Chondrocyte (in vitro differentiated cells): ENCODE measurements at regions not wholly inside any gene's neighbourhood (a gene's known extent, or its start where the extent isn't known, plus 50 kb on each side); places are given as distances from the start of the nearest gene placed in this dataset.

ENCODE experiments used
- DNase-seq: peaks from one replicate; pipeline ENCODE4 v3.0.0; 2021; ENCODE audit warnings: mixed read lengths, low spot score
- H3K27ac Mint-ChIP-seq: one replicate; pipeline ENCODE4 v1.8.0; 2021; ENCODE audit warnings: mild to moderate bottlenecking, moderate library complexity, mixed read lengths; ENCODE audit not compliant: unreplicated experiment
- H3K27me3 Mint-ChIP-seq: 2 replicates; pipeline ENCODE4 v1.8.0; 2021; ENCODE audit warnings: low read depth, mixed read lengths
- H3K36me3 Mint-ChIP-seq: 2 replicates; pipeline ENCODE4 v1.8.0; 2021; ENCODE audit warnings: low read depth, mixed read lengths
- H3K4me1 Mint-ChIP-seq: 2 replicates; pipeline ENCODE4 v1.8.0; 2021; ENCODE audit warnings: low read depth, mild to moderate bottlenecking, mixed read lengths
- H3K4me3 Mint-ChIP-seq: one replicate; pipeline ENCODE4 v1.8.0; 2021; ENCODE audit warnings: mild to moderate bottlenecking, moderate library complexity, mixed read lengths; ENCODE audit not compliant: unreplicated experiment
- H3K9me3 Mint-ChIP-seq: 2 replicates; pipeline ENCODE4 v1.8.0; 2021; ENCODE audit warnings: low read depth, mixed read lengths
- CTCF ChIP-seq: fragments of 200-600 bp; sonication (generic); IDR thresholded peaks from 2 replicates; pipeline ENCODE4 v1.5.0; 2021; ENCODE audit warnings: antibody characterized with exemption, mild to moderate bottlenecking, moderate library complexity

DNA sequence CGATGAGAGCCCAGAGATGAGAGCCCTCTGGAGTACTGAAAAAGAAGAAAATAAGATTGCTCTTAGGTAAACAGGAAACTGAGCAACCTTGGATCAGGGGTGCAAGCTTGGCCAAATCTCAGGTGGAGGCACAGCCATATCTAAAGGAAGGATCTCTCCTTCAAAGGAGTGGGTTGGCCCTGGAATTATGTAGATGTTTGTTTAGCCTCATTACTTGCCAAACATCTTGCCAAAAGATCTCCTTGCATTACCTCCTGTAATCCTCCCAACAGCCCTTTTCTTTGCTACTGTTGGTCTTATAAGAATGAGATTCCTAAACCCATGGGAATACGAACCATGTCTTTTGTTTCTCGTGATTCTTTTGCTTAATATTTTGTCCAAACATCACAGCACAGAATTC lies 332.6 kb upstream of the NCKAP5 start:
- no peak overlapping the region for H3K4me3 Mint-ChIP-seq
- no peaks in the 10 kb centered on the region for H3K9me3 Mint-ChIP-seq
- DNase-seq = no peak
- TF ChIP-seq CTCF = no peak
- no peak overlapping the region for H3K27ac Mint-ChIP-seq
- H3K36me3 Mint-ChIP-seq = no peaks in the 10 kb centered on the region
- H3K27me3 Mint-ChIP-seq = peaks cover 21% of the 10 kb centered on the region
- H3K4me1 Mint-ChIP-seq = no peaks in the 10 kb centered on the region

DNA sequence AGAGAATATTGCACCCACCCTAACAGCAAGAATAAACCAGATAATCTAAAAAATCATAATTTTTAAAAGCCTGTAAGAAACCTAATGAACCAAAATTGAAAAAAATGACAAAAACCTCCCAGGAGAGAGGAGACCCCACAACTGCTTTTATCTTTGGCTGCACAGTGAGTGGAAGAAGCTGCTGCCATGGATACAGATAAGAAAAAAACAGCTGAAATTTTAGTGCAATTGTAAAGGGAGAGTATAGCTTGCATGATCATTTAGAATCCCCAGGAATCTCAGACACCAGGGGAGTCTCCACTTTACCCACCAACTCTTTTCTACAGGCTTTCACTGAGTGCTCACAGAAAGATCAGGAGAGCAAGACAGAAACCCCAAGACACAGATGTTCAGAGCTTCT lies 338.1 kb upstream of the NCKAP5 start:
- Mint-ChIP-seq H3K27me3 (peaks cover 16% of the 10 kb centered on the region), H3K4me1 (no peaks in the 10 kb centered on the region), H3K9me3 (peaks cover 6% of the 10 kb centered on the region), H3K36me3 (no peaks in the 10 kb centered on the region), H3K4me3 (no peak overlapping the region), H3K27ac (no peak overlapping the region)
- TF ChIP-seq CTCF = no peak
- DNase-seq = no peak

GRCh38 chr2:133906926-133907325 lies 338.7 kb upstream of the NCKAP5 start:
- peaks cover 14% of the 10 kb centered on the region for H3K27me3 Mint-ChIP-seq
- no peaks in the 10 kb centered on the region for H3K36me3 Mint-ChIP-seq
- no peak overlapping the region for H3K27ac Mint-ChIP-seq
- TF ChIP-seq CTCF = no peak
- no peak overlapping the region for H3K4me3 Mint-ChIP-seq
- H3K4me1 Mint-ChIP-seq = no peaks in the 10 kb centered on the region
- DNase-seq = no peak
- peaks cover 6% of the 10 kb centered on the region for H3K9me3 Mint-ChIP-seq

- no peak for TF ChIP-seq CTCF
- Mint-ChIP-seq H3K27ac (no peak overlapping the region), H3K4me1 (no peaks in the 10 kb centered on the region), H3K9me3 (peaks cover 6% of the 10 kb centered on the region), H3K27me3 (peaks cover 5% of the 10 kb centered on the region), H3K4me3 (no peak overlapping the region), H3K36me3 (no peaks in the 10 kb centered on the region)
- no peak for DNase-seq
Observed at GRCh38 chr2:133908171-133908570, 339.9 kb upstream of the NCKAP5 start.

DNA sequence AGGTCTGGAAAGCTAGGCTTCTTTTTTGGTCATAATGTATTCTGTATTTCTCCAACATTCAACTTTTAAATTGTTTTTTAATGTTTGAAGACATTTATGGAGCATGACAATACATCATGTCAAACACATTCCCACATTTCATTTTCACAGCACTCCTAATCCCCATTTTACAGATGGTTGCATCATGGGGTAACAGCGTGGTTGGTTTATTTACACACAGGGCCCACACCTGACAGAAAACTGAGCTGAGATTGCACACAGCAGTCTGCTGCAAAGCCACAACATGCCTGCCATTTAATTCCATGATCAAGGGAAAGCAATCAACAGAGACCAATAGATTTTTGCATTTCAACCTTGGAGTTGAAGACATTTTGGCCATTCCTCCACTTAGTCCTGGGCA lies 335.7 kb upstream of the MGAT5 start:
- H3K27me3 Mint-ChIP-seq = no peaks in the 10 kb centered on the region
- H3K9me3 Mint-ChIP-seq = no peaks in the 10 kb centered on the region
- H3K27ac Mint-ChIP-seq = no peak overlapping the region
- H3K4me3 Mint-ChIP-seq = no peak overlapping the region
- no peak for DNase-seq
- H3K36me3 Mint-ChIP-seq = no peaks in the 10 kb centered on the region
- no peak for TF ChIP-seq CTCF
- no peaks in the 10 kb centered on the region for H3K4me1 Mint-ChIP-seq
